ENCODE measurements at regions not wholly inside any gene's neighbourhood (a gene's known extent, or its start where the extent isn't known, plus 50 kb on each side); places are given as distances from the start of the nearest gene placed in this dataset.
A peak's percentile ranks its signal among the peaks of the same experiment; 100 is the strongest.
"Not testable (repeated sequence)": the region's sequence is repeated elsewhere in the genome, so short reads cannot be mapped to it uniquely, and the experiment has no call there.

DNA sequence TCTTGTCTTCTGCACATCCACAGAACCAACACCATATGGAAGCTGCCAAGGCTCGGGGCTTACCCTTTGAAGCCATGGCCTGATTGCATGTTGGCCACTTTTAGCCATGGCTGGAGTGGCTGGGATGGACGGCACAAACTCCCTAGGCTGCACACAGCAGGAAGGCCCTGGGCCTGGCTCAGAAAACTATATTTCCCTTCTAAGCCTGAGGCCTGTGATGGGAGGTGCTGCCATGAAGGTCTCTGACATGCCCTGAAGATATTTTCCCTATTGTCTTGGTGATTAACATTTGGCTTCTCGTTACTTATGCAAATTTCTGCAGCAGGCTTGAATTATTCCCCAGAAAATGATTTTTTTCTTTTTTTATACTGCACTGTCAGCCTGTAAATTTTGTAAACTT, 387.0 kb upstream of the KCND2 start:
- Mint-ChIP-seq H3K9me3 (peaks cover 32% of the 10 kb centered on the region), H3K27ac (no peak overlapping the region), H3K4me3 (no peak overlapping the region), H3K36me3 (no peaks in the 10 kb centered on the region), H3K4me1 (no peaks in the 10 kb centered on the region)
- ATAC-seq (no peak), DNase-seq (ENCODE audit: low spot score in 2 of 2) (no peak)

DNA sequence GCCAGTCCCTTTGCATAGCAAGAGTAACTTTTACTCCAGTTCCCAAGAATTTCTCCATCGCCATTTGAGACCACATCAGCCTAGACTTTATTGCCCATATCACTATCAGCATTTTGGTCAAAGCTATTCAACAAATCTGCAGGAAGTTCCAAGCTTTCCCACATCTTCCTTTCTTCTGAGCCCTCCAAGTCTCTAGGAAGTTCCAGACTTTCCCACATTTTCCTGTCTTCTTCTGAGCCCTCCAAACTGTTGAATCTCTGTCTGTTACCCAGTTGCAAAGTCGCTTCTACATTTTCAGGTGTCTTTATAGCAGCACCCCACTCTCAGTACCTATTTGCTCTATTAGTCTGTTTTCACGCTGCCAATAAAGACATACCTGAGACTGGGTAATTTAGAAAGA, 386.4 kb upstream of the KCND2 start:
- not testable (repeated sequence) for H3K4me1 Mint-ChIP-seq; ATAC-seq; H3K4me3 Mint-ChIP-seq; DNase-seq (ENCODE audit: low spot score in 2 of 2); H3K36me3 Mint-ChIP-seq; H3K27ac Mint-ChIP-seq
- H3K9me3 Mint-ChIP-seq, result peaks cover 32% of the 10 kb centered on the region

DNA sequence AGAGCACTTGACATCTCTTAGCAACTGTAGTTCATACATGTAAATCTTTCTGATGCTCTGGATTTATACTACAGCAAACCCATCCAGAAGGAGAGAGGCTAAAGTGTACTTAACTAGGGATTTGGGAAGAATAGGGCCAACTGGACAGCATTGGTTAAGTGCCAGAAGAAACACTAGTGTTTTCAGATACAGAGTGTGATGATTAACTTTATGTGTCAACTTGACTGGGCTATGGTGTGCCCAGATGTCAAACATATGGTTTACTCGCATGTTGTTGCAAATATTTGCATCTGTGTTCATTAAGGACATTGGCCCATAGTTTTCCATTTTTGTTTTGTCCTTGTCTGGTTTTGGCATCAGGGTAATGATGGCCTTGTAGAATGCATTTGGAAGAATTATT, 384.7 kb upstream of the KCND2 start:
- no peak overlapping the region for H3K27ac Mint-ChIP-seq
- peaks cover 34% of the 10 kb centered on the region for H3K9me3 Mint-ChIP-seq
- DNase-seq (ENCODE audit: low spot score in 2 of 2) (no peak), ATAC-seq (no peak)
- H3K4me3 Mint-ChIP-seq, result no peak overlapping the region
- no peaks in the 10 kb centered on the region for H3K36me3 Mint-ChIP-seq
- no peaks in the 10 kb centered on the region for H3K4me1 Mint-ChIP-seq

DNA sequence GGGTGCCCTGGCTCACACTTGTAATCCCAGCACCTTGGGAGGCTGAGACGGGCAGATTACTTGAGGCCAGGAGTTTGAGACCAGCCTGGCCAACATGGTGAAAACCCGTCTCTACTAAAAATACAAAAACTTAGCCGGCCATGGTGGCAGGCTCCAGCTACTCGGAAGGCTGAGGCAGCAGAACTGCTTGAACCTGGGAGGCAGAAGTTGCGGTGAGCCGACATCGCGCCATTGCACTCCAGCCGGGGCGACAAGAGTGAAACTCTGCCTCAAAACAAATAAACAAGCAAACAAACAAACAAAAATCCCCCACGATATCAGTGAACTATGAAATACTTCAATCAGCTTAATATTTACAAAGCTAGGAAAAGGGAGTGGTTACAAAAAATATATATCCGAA, 382.3 kb upstream of the KCND2 start:
- Mint-ChIP-seq H3K4me1 (no peaks in the 10 kb centered on the region), H3K36me3 (no peaks in the 10 kb centered on the region)

DNA sequence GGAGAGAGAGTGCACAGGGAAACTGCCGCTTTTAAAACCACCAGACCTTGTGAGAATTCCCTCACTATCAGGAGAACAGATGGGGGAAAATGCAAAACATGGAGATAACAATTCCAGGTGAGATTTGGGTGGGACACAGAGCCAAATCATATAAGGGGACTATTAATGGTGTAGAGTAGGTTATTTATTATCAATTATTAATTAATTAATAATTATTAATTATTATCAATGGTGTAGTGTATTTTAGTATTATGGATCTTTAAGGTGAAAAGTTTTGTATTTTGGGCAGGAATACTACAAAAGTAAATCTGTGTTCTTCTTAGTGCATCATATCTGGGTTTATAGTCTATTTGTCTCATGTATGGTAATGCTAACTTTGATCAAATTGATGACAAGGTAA, 377.7 kb upstream of the KCND2 start:
- peaks cover 30% of the 10 kb centered on the region for H3K9me3 Mint-ChIP-seq
- no peaks in the 10 kb centered on the region for H3K36me3 Mint-ChIP-seq
- no peak for DNase-seq (ENCODE audit: low spot score in 2 of 2)
- H3K4me1 Mint-ChIP-seq, result no peaks in the 10 kb centered on the region
- no peak overlapping the region for H3K4me3 Mint-ChIP-seq
- no peak overlapping the region for H3K27ac Mint-ChIP-seq
- ATAC-seq, result no peak

More for the DNA sequence above, 382.3 kb upstream of the KCND2 start:
- Mint-ChIP-seq H3K9me3 (peaks cover 26% of the 10 kb centered on the region), H3K27ac (no peak overlapping the region), H3K4me3 (no peak overlapping the region)
- no peak for DNase-seq (ENCODE audit: low spot score in 2 of 2)
- ATAC-seq, result no peak

DNA sequence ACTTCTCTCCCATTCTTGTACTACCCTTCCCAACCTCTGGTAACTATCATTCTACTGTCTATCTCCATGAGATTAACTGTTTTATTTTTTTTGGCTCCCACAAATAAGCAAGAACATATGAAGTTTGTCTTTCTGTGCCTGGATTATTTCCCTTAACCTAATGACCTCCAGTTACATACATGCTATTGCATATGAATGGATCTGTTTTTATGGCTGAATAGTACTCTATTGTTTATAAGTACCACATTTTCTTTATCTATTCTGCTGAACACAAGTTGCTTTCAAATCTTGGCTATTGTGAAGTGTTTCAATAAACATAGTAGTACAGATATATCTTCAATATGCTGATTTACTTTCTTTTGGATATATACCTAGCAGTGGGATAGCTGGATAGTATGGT, 376.6 kb upstream of the KCND2 start:
- no peak for DNase-seq (ENCODE audit: low spot score in 2 of 2)
- no peak overlapping the region for H3K27ac Mint-ChIP-seq
- H3K4me1 Mint-ChIP-seq, result no peaks in the 10 kb centered on the region
- peaks cover 22% of the 10 kb centered on the region for H3K9me3 Mint-ChIP-seq
- H3K4me3 Mint-ChIP-seq, result no peak overlapping the region
- ATAC-seq, result no peak
- H3K36me3 Mint-ChIP-seq, result no peaks in the 10 kb centered on the region

DNA sequence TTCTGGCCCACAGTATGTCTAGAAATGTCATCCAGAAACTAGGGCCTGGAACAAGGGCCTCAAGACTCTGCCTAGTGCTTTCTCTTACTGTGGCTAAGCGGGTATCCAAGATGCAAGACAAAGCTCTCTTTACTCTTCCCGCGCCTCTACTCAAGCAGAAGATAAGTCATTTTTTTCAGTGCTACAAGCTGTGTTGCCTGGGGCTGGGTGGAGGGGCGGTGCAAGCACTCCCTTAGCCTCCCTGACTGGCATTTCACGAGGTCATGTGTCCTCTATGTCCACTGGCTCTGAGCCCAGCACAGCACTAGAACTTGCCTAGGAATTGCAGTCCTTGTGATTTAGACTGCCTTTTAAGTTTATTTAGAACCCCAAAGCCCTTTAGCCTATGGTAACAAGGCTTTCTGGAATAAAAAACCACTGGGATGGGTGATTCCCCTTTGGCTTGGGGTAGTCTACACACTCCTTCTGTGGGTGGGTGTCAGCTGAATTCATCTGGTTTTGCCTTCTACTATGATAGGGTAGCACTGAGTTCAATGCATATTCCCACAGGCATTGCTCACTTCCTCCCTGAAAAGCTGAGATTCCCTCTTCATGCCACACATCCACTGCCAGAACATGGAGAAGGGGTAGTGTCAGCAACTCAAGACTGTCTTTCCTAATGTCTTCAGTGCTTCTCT, 371.8 kb upstream of the KCND2 start:
- no peaks in the 10 kb centered on the region for H3K4me1 Mint-ChIP-seq
- ATAC-seq, result peak; percentile 11
- no peak overlapping the region for H3K27ac Mint-ChIP-seq
- H3K4me3 Mint-ChIP-seq, result no peak overlapping the region
- H3K9me3 Mint-ChIP-seq, result peaks cover 17% of the 10 kb centered on the region
- H3K36me3 Mint-ChIP-seq, result no peaks in the 10 kb centered on the region
- DNase-seq (ENCODE audit: low spot score in 2 of 2), result no peak

DNA sequence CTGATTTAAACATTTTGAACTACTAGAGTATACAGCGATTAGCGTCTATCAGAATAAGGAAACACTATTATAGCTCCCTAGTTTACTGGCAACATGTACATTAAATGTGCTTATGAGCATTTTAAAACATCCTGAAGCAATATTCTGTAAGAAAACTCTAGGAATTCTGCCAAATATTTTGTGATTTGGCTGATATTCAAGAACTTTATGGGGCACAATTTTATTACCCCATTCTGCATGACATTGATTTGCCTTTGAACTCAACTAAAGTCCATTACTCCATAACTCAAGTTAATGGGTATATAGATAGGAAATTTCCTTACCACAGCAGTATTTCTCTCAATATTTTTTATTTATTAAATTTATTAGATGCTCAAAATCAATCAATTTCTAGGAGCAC, 369.9 kb upstream of the KCND2 start:
- H3K4me3 Mint-ChIP-seq, result no peak overlapping the region
- DNase-seq (ENCODE audit: low spot score in 2 of 2), result no peak
- no peak for ATAC-seq
- H3K27ac Mint-ChIP-seq, result no peak overlapping the region
- no peaks in the 10 kb centered on the region for H3K36me3 Mint-ChIP-seq
- no peaks in the 10 kb centered on the region for H3K4me1 Mint-ChIP-seq
- H3K9me3 Mint-ChIP-seq, result peaks cover 11% of the 10 kb centered on the region

DNA sequence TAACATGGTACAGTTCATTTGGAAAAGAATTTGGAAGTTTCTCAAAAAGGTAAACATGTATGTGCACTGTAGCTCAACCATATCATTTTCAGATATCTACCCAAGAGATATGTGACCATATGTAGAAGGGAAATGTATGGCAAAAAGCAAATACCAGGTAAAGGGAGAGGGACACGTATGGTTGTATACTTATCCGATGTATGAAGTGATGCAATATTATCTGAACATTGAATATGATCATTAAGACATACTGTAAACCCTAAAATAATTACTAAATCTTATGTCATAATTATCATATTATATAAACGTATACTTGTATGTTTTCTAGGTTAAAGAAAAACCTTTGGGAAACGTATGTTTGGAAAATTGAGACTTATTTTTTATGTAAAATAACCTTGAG, 367.5 kb upstream of the KCND2 start:
- Mint-ChIP-seq H3K9me3 (peaks cover 10% of the 10 kb centered on the region), H3K4me1 (no peaks in the 10 kb centered on the region), H3K36me3 (no peaks in the 10 kb centered on the region), H3K27ac (no peak overlapping the region), H3K4me3 (no peak overlapping the region)
- no peak for DNase-seq (ENCODE audit: low spot score in 2 of 2)
- no peak for ATAC-seq

DNA sequence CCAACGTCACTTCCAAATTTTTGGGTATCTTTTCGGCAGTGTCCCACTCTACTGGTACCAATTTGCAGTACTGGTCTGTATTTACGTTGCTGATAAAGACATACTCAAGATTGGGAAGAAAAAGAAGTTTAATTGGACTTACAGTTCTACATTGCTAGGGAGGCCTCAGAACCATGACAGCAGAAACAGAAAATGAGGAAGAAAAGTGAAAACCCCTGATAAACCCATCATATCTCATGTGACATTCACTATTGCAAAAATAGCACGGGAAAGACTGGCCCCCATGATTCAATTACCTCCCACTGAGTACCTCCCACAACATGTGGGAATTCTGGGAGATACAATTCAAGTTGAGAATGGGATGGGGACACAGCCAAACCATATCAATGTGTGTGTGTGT, 364.0 kb upstream of the KCND2 start:
- no peak overlapping the region for H3K27ac Mint-ChIP-seq
- H3K36me3 Mint-ChIP-seq, result no peaks in the 10 kb centered on the region
- DNase-seq (ENCODE audit: low spot score in 2 of 2), result no peak
- ATAC-seq, result no peak
- H3K4me3 Mint-ChIP-seq, result no peak overlapping the region
- H3K4me1 Mint-ChIP-seq, result no peaks in the 10 kb centered on the region
- H3K9me3 Mint-ChIP-seq, result peaks cover 8% of the 10 kb centered on the region

DNA sequence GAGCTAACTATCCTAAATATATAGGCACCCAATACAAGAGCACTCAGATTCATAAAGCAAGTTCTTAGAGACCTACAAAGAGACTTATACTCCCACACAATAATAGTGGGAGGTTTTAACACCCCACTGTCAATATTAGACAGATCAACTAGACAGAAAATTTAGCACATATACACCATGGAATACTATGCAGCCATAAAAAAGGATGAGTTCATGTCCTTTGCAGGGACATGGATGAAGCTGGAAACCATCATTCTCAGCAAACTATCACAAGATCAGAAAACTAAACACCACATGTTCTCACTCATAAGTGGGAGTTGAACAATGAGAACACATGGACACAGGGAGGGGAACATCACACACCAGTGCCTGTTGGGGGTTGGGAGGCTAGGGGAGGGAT, 358.9 kb upstream of the KCND2 start:
- H3K27ac Mint-ChIP-seq; ATAC-seq; H3K4me3 Mint-ChIP-seq; H3K36me3 Mint-ChIP-seq; DNase-seq (ENCODE audit: low spot score in 2 of 2); H3K4me1 Mint-ChIP-seq: not testable (repeated sequence)
- peaks cover 13% of the 10 kb centered on the region for H3K9me3 Mint-ChIP-seq

DNA sequence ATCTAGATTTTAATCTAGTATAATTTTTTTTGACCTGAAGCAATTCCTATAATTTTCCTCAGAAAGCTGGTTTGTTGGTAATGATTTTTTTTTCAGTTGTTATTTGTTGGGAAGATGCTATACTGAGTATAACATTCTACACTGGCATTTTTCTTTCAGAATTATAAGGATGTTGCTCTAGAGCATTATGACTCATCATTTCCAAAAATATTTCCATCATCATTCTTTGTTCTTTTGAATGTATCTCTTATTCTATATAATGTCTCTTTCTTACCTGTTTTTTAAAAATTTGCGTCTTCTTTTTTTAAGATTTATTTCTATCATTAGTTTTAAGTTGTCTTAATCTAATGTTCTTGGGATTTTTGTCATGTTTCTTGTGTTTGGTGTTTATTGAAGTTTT, 356.5 kb upstream of the KCND2 start:
- no peak for ATAC-seq
- H3K27ac Mint-ChIP-seq, result no peak overlapping the region
- no peaks in the 10 kb centered on the region for H3K4me1 Mint-ChIP-seq
- no peak overlapping the region for H3K4me3 Mint-ChIP-seq
- H3K9me3 Mint-ChIP-seq, result peaks cover 16% of the 10 kb centered on the region
- DNase-seq (ENCODE audit: low spot score in 2 of 2), result no peak
- H3K36me3 Mint-ChIP-seq, result no peaks in the 10 kb centered on the region

DNA sequence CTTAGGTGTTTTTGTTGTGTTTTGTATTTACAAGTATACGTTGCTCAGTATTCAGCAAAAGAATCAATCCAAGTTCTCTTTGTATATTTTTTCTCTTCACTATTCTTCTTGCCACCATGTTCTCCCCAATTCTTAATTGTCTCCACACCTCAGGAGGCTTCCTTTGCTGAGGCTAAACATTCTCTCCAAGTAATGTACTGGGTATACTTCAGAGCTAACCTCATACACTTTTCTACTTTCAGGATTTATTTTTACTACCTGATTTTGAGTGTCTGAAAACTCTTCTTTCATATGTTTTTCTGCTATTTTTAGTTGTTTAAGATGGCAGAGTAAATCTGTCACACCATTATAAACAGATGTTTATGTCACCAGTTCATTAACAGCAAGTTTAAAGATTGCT, 354.8 kb upstream of the KCND2 start:
- H3K4me1 Mint-ChIP-seq, result no peaks in the 10 kb centered on the region
- no peak for DNase-seq (ENCODE audit: low spot score in 2 of 2)
- peaks cover 16% of the 10 kb centered on the region for H3K9me3 Mint-ChIP-seq
- H3K27ac Mint-ChIP-seq, result no peak overlapping the region
- H3K4me3 Mint-ChIP-seq, result no peak overlapping the region
- no peak for ATAC-seq
- no peaks in the 10 kb centered on the region for H3K36me3 Mint-ChIP-seq

DNA sequence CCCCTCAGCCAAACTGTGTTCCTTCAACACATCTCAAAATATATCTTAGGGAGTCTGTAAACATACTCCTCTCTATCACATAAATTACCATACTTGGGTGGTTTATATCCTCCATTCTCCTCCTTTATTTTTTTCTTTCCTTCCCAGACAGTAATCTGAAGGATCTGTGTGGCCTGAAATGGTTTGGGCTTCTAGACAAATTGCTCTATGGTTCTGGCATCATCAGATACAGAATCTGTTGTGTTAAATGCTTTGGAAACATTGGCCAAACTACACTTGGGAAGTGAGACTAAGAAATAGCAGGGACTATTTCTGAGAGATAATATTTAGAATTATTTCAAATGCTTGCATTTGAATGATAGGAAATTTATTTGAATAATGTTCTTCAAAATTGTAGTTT, 353.0 kb upstream of the KCND2 start:
- H3K4me3 Mint-ChIP-seq, result no peak overlapping the region
- no peak for ATAC-seq
- H3K36me3 Mint-ChIP-seq, result no peaks in the 10 kb centered on the region

DNA sequence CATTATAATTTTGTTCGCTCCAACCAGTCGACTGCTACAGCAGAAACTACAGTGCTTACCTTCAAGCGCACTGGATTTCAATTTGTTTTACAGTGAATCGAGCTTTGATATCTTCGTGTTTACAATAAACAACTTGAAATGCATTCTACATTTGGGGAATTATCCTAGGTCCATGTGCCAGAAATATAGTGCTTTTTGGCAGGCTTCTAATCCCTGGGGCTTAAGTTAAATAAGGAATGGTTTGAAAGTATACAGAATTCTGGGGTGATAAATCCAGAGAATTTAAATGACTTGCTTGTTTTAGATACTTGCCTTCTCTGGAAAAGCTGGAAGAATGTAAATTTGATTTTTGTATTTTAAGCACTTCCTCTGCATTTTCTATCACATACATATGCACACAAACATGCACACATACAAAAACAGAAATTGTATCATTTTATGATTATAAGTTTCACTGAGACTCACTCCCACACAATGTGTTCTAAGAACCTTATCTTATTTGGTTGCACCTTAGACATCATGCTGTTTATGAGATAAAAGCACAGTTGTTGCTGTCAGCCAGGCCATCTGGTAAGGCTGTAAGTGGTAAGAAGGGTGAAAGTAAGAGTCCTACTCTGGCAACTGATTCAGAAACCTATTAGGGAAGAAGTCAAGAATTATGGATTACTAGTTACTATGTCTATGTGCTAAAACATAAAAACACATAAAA, 347.2 kb upstream of the KCND2 start:
- no peak for ATAC-seq
- Mint-ChIP-seq H3K4me3 (no peak overlapping the region), H3K4me1 (no peaks in the 10 kb centered on the region), H3K36me3 (no peaks in the 10 kb centered on the region), H3K27ac (no peak overlapping the region), H3K9me3 (peaks cover 16% of the 10 kb centered on the region)
- DNase-seq (ENCODE audit: low spot score in 2 of 2), result no peak

More for the DNA sequence above, 353.0 kb upstream of the KCND2 start:
- Mint-ChIP-seq H3K4me1 (no peaks in the 10 kb centered on the region), H3K9me3 (peaks cover 15% of the 10 kb centered on the region), H3K27ac (no peak overlapping the region)
- no peak for DNase-seq (ENCODE audit: low spot score in 2 of 2)

DNA sequence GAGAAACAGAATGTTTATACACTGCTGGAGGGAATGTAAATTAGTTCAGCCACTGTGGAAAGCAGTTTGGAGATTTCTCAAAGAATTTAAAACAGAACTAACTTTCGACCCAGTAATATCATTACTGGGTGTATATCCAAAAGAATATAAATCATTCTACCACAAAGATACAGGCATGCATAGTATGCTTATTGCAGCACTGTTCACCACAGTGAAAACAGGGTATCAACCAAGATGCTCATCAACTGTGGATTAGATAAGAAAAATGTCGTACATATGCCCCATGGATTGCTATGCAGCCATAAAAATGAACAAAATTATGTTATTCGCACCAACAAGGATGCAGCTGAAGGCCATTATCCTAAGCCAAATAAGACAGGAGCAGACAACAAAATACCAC, 343.1 kb upstream of the KCND2 start:
- Mint-ChIP-seq H3K4me1 (no peaks in the 10 kb centered on the region), H3K4me3 (no peak overlapping the region), H3K27ac (no peak overlapping the region), H3K9me3 (peaks cover 14% of the 10 kb centered on the region), H3K36me3 (no peaks in the 10 kb centered on the region)
- DNase-seq (ENCODE audit: low spot score in 2 of 2) (no peak), ATAC-seq (no peak)
